ENCODE measurements at regions not wholly inside any gene's neighbourhood (a gene's known extent, or its start where the extent isn't known, plus 50 kb on each side); places are given as distances from the start of the nearest gene placed in this dataset.

GRCh38 chr21:35510957-35511695, 462.0 kb upstream of the RUNX1 start:
- Histone ChIP-seq H3K27ac (ENCODE audit: low read length) (no peak overlapping the region), H3K36me3 (ENCODE audit: insufficient read depth, low read length) (no peaks in the 10 kb centered on the region), H3K9me2 (replicated peaks; ENCODE audit: insufficient read depth, low read length) (no peaks in the 10 kb centered on the region), H2AFZ (ENCODE audit: low read length) (no peak overlapping the region), H3K4me3 (ENCODE audit: low read length) (no peak overlapping the region), H3K27me3 (ENCODE audit: low read length) (no peaks in the 10 kb centered on the region), H3K79me2 (ENCODE audit: low read length) (no peaks in the 10 kb centered on the region), H3K4me1 (ENCODE audit: low read length) (no peaks in the 10 kb centered on the region), H3K9me3 (ENCODE audit: low read length) (no peaks in the 10 kb centered on the region), H3K9ac (ENCODE audit: low read length) (no peak overlapping the region), H3K4me2 (ENCODE audit: low read depth, low read length, poor library complexity, severe bottlenecking) (no peak overlapping the region), H4K20me1 (ENCODE audit: insufficient read depth, low read depth, low read length) (no peaks in the 10 kb centered on the region)
- DNase-seq, result no peak

GRCh38 chr21:35510294-35510693, 461.2 kb upstream of the RUNX1 start:
- Histone ChIP-seq H3K27me3 (ENCODE audit: low read length) (no peaks in the 10 kb centered on the region), H3K9me2 (replicated peaks; ENCODE audit: insufficient read depth, low read length) (no peaks in the 10 kb centered on the region), H4K20me1 (ENCODE audit: insufficient read depth, low read depth, low read length) (no peaks in the 10 kb centered on the region), H3K79me2 (ENCODE audit: low read length) (no peaks in the 10 kb centered on the region), H3K9ac (ENCODE audit: low read length) (no peak overlapping the region), H2AFZ (ENCODE audit: low read length) (no peak overlapping the region), H3K4me1 (ENCODE audit: low read length) (no peaks in the 10 kb centered on the region), H3K36me3 (ENCODE audit: insufficient read depth, low read length) (no peaks in the 10 kb centered on the region), H3K9me3 (ENCODE audit: low read length) (no peaks in the 10 kb centered on the region), H3K27ac (ENCODE audit: low read length) (no peak overlapping the region), H3K4me3 (ENCODE audit: low read length) (no peak overlapping the region), H3K4me2 (ENCODE audit: low read depth, low read length, poor library complexity, severe bottlenecking) (no peak overlapping the region)
- DNase-seq, result no peak

GRCh38 chr21:35509001-35509704, 460.1 kb upstream of the RUNX1 start:
- Histone ChIP-seq H3K36me3 (ENCODE audit: insufficient read depth, low read length) (no peaks in the 10 kb centered on the region), H2AFZ (ENCODE audit: low read length) (no peak overlapping the region), H3K4me3 (ENCODE audit: low read length) (no peak overlapping the region), H3K27me3 (ENCODE audit: low read length) (no peaks in the 10 kb centered on the region), H3K9me2 (replicated peaks; ENCODE audit: insufficient read depth, low read length) (no peaks in the 10 kb centered on the region), H3K9me3 (ENCODE audit: low read length) (no peaks in the 10 kb centered on the region), H4K20me1 (ENCODE audit: insufficient read depth, low read depth, low read length) (no peaks in the 10 kb centered on the region), H3K9ac (ENCODE audit: low read length) (no peak overlapping the region), H3K4me1 (ENCODE audit: low read length) (no peaks in the 10 kb centered on the region), H3K4me2 (ENCODE audit: low read depth, low read length, poor library complexity, severe bottlenecking) (no peak overlapping the region), H3K27ac (ENCODE audit: low read length) (no peak overlapping the region), H3K79me2 (ENCODE audit: low read length) (no peaks in the 10 kb centered on the region)
- no peak for DNase-seq

GRCh38 chr21:35508139-35508888, 459.2 kb upstream of the RUNX1 start:
- H3K27ac ChIP-seq (ENCODE audit: low read length), result no peak overlapping the region
- H3K4me1 ChIP-seq (ENCODE audit: low read length), result no peaks in the 10 kb centered on the region
- H3K9me2 ChIP-seq (replicated peaks; ENCODE audit: insufficient read depth, low read length), result no peaks in the 10 kb centered on the region
- H3K9me3 ChIP-seq (ENCODE audit: low read length), result no peaks in the 10 kb centered on the region
- H2AFZ ChIP-seq (ENCODE audit: low read length), result no peak overlapping the region
- H3K4me3 ChIP-seq (ENCODE audit: low read length), result no peak overlapping the region
- H3K36me3 ChIP-seq (ENCODE audit: insufficient read depth, low read length), result no peaks in the 10 kb centered on the region
- DNase-seq, result peak; percentile 51
- H3K79me2 ChIP-seq (ENCODE audit: low read length), result no peaks in the 10 kb centered on the region
- H3K4me2 ChIP-seq (ENCODE audit: low read depth, low read length, poor library complexity, severe bottlenecking), result no peak overlapping the region
- H3K9ac ChIP-seq (ENCODE audit: low read length), result no peak overlapping the region
- H4K20me1 ChIP-seq (ENCODE audit: insufficient read depth, low read depth, low read length), result no peaks in the 10 kb centered on the region
- H3K27me3 ChIP-seq (ENCODE audit: low read length), result no peaks in the 10 kb centered on the region

- no peaks in the 10 kb centered on the region for H3K36me3 ChIP-seq (ENCODE audit: insufficient read depth, low read length)
- no peak overlapping the region for H2AFZ ChIP-seq (ENCODE audit: low read length)
- H3K4me1 ChIP-seq (ENCODE audit: low read length), result no peaks in the 10 kb centered on the region
- no peak overlapping the region for H3K9ac ChIP-seq (ENCODE audit: low read length)
- DNase-seq, result no peak
- H4K20me1 ChIP-seq (ENCODE audit: insufficient read depth, low read depth, low read length), result no peaks in the 10 kb centered on the region
- H3K9me3 ChIP-seq (ENCODE audit: low read length), result no peaks in the 10 kb centered on the region
- no peak overlapping the region for H3K27ac ChIP-seq (ENCODE audit: low read length)
- H3K27me3 ChIP-seq (ENCODE audit: low read length), result no peaks in the 10 kb centered on the region
- H3K9me2 ChIP-seq (replicated peaks; ENCODE audit: insufficient read depth, low read length), result no peaks in the 10 kb centered on the region
- no peak overlapping the region for H3K4me3 ChIP-seq (ENCODE audit: low read length)
- no peak overlapping the region for H3K4me2 ChIP-seq (ENCODE audit: low read depth, low read length, poor library complexity, severe bottlenecking)
- H3K79me2 ChIP-seq (ENCODE audit: low read length), result no peaks in the 10 kb centered on the region
Observed at GRCh38 chr21:35507181-35507759, 458.2 kb upstream of the RUNX1 start.

GRCh38 chr21:35506771-35507170, 457.7 kb upstream of the RUNX1 start:
- no peaks in the 10 kb centered on the region for H3K79me2 ChIP-seq (ENCODE audit: low read length)
- H3K9ac ChIP-seq (ENCODE audit: low read length), result no peak overlapping the region
- no peak overlapping the region for H3K4me3 ChIP-seq (ENCODE audit: low read length)
- H3K36me3 ChIP-seq (ENCODE audit: insufficient read depth, low read length), result no peaks in the 10 kb centered on the region
- H3K9me2 ChIP-seq (replicated peaks; ENCODE audit: insufficient read depth, low read length), result no peaks in the 10 kb centered on the region
- DNase-seq, result no peak
- H4K20me1 ChIP-seq (ENCODE audit: insufficient read depth, low read depth, low read length), result no peaks in the 10 kb centered on the region
- H3K27me3 ChIP-seq (ENCODE audit: low read length), result no peaks in the 10 kb centered on the region
- no peaks in the 10 kb centered on the region for H3K4me1 ChIP-seq (ENCODE audit: low read length)
- H3K4me2 ChIP-seq (ENCODE audit: low read depth, low read length, poor library complexity, severe bottlenecking), result no peak overlapping the region
- H2AFZ ChIP-seq (ENCODE audit: low read length), result no peak overlapping the region
- no peak overlapping the region for H3K27ac ChIP-seq (ENCODE audit: low read length)
- H3K9me3 ChIP-seq (ENCODE audit: low read length), result no peaks in the 10 kb centered on the region

- no peaks in the 10 kb centered on the region for H3K79me2 ChIP-seq (ENCODE audit: low read length)
- no peak for DNase-seq
- H3K9ac ChIP-seq (ENCODE audit: low read length), result no peak overlapping the region
- H3K27me3 ChIP-seq (ENCODE audit: low read length), result no peaks in the 10 kb centered on the region
- H3K27ac ChIP-seq (ENCODE audit: low read length), result no peak overlapping the region
- H3K4me2 ChIP-seq (ENCODE audit: low read depth, low read length, poor library complexity, severe bottlenecking), result no peak overlapping the region
- H2AFZ ChIP-seq (ENCODE audit: low read length), result no peak overlapping the region
- H3K4me1 ChIP-seq (ENCODE audit: low read length), result no peaks in the 10 kb centered on the region
- no peaks in the 10 kb centered on the region for H3K9me3 ChIP-seq (ENCODE audit: low read length)
- no peak overlapping the region for H3K4me3 ChIP-seq (ENCODE audit: low read length)
- no peaks in the 10 kb centered on the region for H3K36me3 ChIP-seq (ENCODE audit: insufficient read depth, low read length)
- no peaks in the 10 kb centered on the region for H4K20me1 ChIP-seq (ENCODE audit: insufficient read depth, low read depth, low read length)
- no peaks in the 10 kb centered on the region for H3K9me2 ChIP-seq (replicated peaks; ENCODE audit: insufficient read depth, low read length)
Observed at GRCh38 chr21:35506352-35506751, 457.2 kb upstream of the RUNX1 start.

GRCh38 chr21:35504951-35505466, 455.9 kb upstream of the RUNX1 start:
- H3K27me3 ChIP-seq (ENCODE audit: low read length), result no peaks in the 10 kb centered on the region
- H2AFZ ChIP-seq (ENCODE audit: low read length), result no peak overlapping the region
- DNase-seq, result no peak
- no peak overlapping the region for H3K9ac ChIP-seq (ENCODE audit: low read length)
- H3K9me3 ChIP-seq (ENCODE audit: low read length), result no peaks in the 10 kb centered on the region
- no peaks in the 10 kb centered on the region for H3K4me1 ChIP-seq (ENCODE audit: low read length)
- 0 out of 2 replicates have a peak, but pooled peaks cover 2% of the 10 kb centered on the region for H3K9me2 ChIP-seq (replicated peaks; ENCODE audit: insufficient read depth, low read length)
- no peak overlapping the region for H3K27ac ChIP-seq (ENCODE audit: low read length)
- no peaks in the 10 kb centered on the region for H3K79me2 ChIP-seq (ENCODE audit: low read length)
- H3K4me3 ChIP-seq (ENCODE audit: low read length), result no peak overlapping the region
- H4K20me1 ChIP-seq (ENCODE audit: insufficient read depth, low read depth, low read length), result no peaks in the 10 kb centered on the region
- H3K36me3 ChIP-seq (ENCODE audit: insufficient read depth, low read length), result no peaks in the 10 kb centered on the region
- H3K4me2 ChIP-seq (ENCODE audit: low read depth, low read length, poor library complexity, severe bottlenecking), result no peak overlapping the region
